IMR-90 (cell line): ENCODE measurements at regions not wholly inside any gene's neighbourhood (a gene's known extent, or its start where the extent isn't known, plus 50 kb on each side); places are given as distances from the start of the nearest gene placed in this dataset.

ENCODE experiments used
- ATAC-seq: fragments of 200-7000 bp; cut with Tn5 transposase; 2 replicates; pipeline ENCODE4 v1.9.1; 2020; ENCODE audit warnings: low read depth, mild to moderate bottlenecking, moderate library complexity
- BruUV-seq: library from RNA; stranded (reverse); fragments of 400-500 nt; replicated peaks from 2 replicates; lab custom pipeline; 2021; lab: Mats Ljungman, UMichigan
- CTCF ChIA-PET: fragments of 300-600 bp; formaldehyde crosslinking; extraction: SDS; loops from one replicate; lab custom pipeline; 2021; ENCODE audit warnings: antibody characterized with exemption; lab: Yijun Ruan, JAX
- POLR2A ChIA-PET: fragments of 300-600 bp; sonication (Branson Sonifier 250); formaldehyde crosslinking; loops from one replicate; lab custom pipeline; 2022; ENCODE audit warnings: antibody characterized with exemption; ENCODE audit not compliant: unreplicated experiment; lab: Charles Lee
- DNase-seq: peaks from one replicate; pipeline ENCODE4 v3.0.0; 2013
- H2AFZ ChIP-seq: replicated peaks from 2 replicates; pipeline ENCODE3; 2013; ENCODE audit warnings: low read length, mild to moderate bottlenecking; ENCODE audit not compliant: poor library complexity
- H2AK5ac ChIP-seq: 2 replicates; pipeline ENCODE4 v1.6.1; 2013; ENCODE audit warnings: low read depth, low read length, inconsistent platforms
- H2AK9ac ChIP-seq: replicated peaks from 2 replicates; pipeline ENCODE3; 2013; ENCODE audit warnings: mild to moderate bottlenecking, low read depth, low read length, moderate library complexity; ENCODE audit not compliant: poor library complexity
- H2BK120ac ChIP-seq: 2 replicates; pipeline ENCODE4 v1.6.1; 2013; ENCODE audit warnings: low read depth, low read length, inconsistent platforms
- H2BK15ac ChIP-seq: 3 replicates; pipeline ENCODE4 v1.6.1; 2013; ENCODE audit warnings: low read depth, low read length, inconsistent platforms
- H2BK20ac ChIP-seq: 2 replicates; pipeline ENCODE4 v1.6.1; 2013; ENCODE audit warnings: low read depth, mild to moderate bottlenecking, inconsistent platforms, low read length, moderate library complexity
- H2BK5ac ChIP-seq: 2 replicates; pipeline ENCODE4 v1.6.1; 2013; ENCODE audit warnings: mild to moderate bottlenecking, low read depth, low read length, inconsistent platforms; ENCODE audit not compliant: poor library complexity, severe bottlenecking
- H3K14ac ChIP-seq: replicated peaks from 2 replicates; pipeline ENCODE4 v1.6.1; 2013; ENCODE audit warnings: low read depth, low read length, inconsistent platforms
- H3K18ac ChIP-seq: 2 replicates; pipeline ENCODE4 v1.6.1; 2013; ENCODE audit warnings: low read depth, low read length, control low read depth
- H3K23ac ChIP-seq: 2 replicates; pipeline ENCODE4 v1.6.1; 2013; ENCODE audit warnings: low read depth, low read length, inconsistent platforms
- H3K27ac ChIP-seq: 2 replicates; pipeline ENCODE4 v1.5.1; 2013; ENCODE audit warnings: mild to moderate bottlenecking, control low read depth, low read length; ENCODE audit not compliant: insufficient read depth
- H3K27me3 ChIP-seq: 2 replicates; pipeline ENCODE4 v1.6.1; 2013; ENCODE audit warnings: low read length; ENCODE audit not compliant: control insufficient read depth, insufficient read depth
- H3K36me3 ChIP-seq: 2 replicates; pipeline ENCODE4 v1.6.1; 2013; ENCODE audit warnings: low read length, mixed read lengths; ENCODE audit not compliant: control insufficient read depth, insufficient read depth
- H3K4ac ChIP-seq: 2 replicates; pipeline ENCODE4 v1.6.1; 2013; ENCODE audit warnings: low read depth, low read length, inconsistent platforms
- H3K4me1 ChIP-seq: 2 replicates; pipeline ENCODE4 v1.6.1; 2013; ENCODE audit warnings: low read length, mixed read lengths; ENCODE audit not compliant: control insufficient read depth, insufficient read depth
- H3K4me2 ChIP-seq: 2 replicates; pipeline ENCODE4 v1.6.1; 2013; ENCODE audit warnings: low read depth, mild to moderate bottlenecking, control low read depth, low read length, moderate library complexity
- H3K4me3 ChIP-seq: 2 replicates; pipeline ENCODE4 v1.5.1; 2013; ENCODE audit warnings: low read depth, mild to moderate bottlenecking, control low read depth, low read length, moderate library complexity; ENCODE audit not compliant: insufficient read depth
- H3K56ac ChIP-seq: 2 replicates; pipeline ENCODE4 v1.6.1; 2013; ENCODE audit warnings: low read length, inconsistent platforms; ENCODE audit not compliant: insufficient read depth; ENCODE audit errors: extremely low read depth
- H3K79me1 ChIP-seq, 2 experiments: 2 replicates each; pipeline ENCODE4 v1.6.1; 2013; ENCODE audit warnings: low read length in 2 of 2, inconsistent platforms in 1 of 2, low read depth in 1 of 2
- H3K9ac ChIP-seq: 2 replicates; pipeline ENCODE4 v1.6.1; 2013; ENCODE audit warnings: low read depth, low read length, control low read depth
- H3K9me1 ChIP-seq: 2 replicates; pipeline ENCODE4 v1.6.1; 2013; ENCODE audit warnings: low read length, inconsistent platforms; ENCODE audit not compliant: insufficient read depth
- H3K9me3 ChIP-seq: 2 replicates; pipeline ENCODE4 v1.6.1; 2013; ENCODE audit warnings: low read length; ENCODE audit not compliant: control insufficient read depth, insufficient read depth
- H4K20me1 ChIP-seq: 2 replicates; pipeline ENCODE4 v1.6.1; 2013; ENCODE audit warnings: low read length, inconsistent platforms; ENCODE audit not compliant: insufficient read depth
- H4K5ac ChIP-seq: 2 replicates; pipeline ENCODE4 v1.6.1; 2013; ENCODE audit warnings: mild to moderate bottlenecking, low read depth, low read length, control low read depth
- H4K8ac ChIP-seq, 2 experiments: 2 replicates each; pipeline ENCODE4 v1.6.1; 2013; ENCODE audit warnings: low read depth in 2 of 2, low read length in 2 of 2, control low read depth in 1 of 2, inconsistent platforms in 1 of 2
- H4K91ac ChIP-seq: 2 replicates; pipeline ENCODE4 v1.6.1; 2013; ENCODE audit warnings: low read depth, low read length, inconsistent platforms; ENCODE audit not compliant: insufficient read depth
- BHLHE40 ChIP-seq: fragments of 150-350 bp; IDR thresholded peaks from 2 replicates; pipeline ENCODE4 v1.6.1; 2016; ENCODE audit warnings: mild to moderate bottlenecking, low read depth, low read length
- MXI1 ChIP-seq: IDR thresholded peaks from 2 replicates; pipeline ENCODE4 v1.6.1; 2012; ENCODE audit warnings: low read depth, mild to moderate bottlenecking, low read length, moderate library complexity, borderline replicate concordance
- RAD21 ChIP-seq: IDR thresholded peaks from 2 replicates; pipeline ENCODE4 v1.6.1; 2012; ENCODE audit warnings: low read length, improper control_type of control experiment
- SMC3 ChIP-seq: fragments of 150-350 bp; IDR thresholded peaks from 2 replicates; pipeline ENCODE4 v1.6.1; 2016; ENCODE audit warnings: low read depth, mild to moderate bottlenecking, antibody characterized with exemption, low read length, moderate library complexity
- WGBS, 2 experiments: methylation state at CpG; one replicate each; pipeline versions ENCODE4 v1.1.5 to v1.1.7; 2013; ENCODE audit warnings: missing lambda C conversion rate in 2 of 2; ENCODE audit not compliant: insufficient read length in 1 of 2; ENCODE audit errors: extremely low coverage in 2 of 2; 5-methylcytosine and 5-hydroxymethylcytosine counted together
- dilution Hi-C: fragments of 300-500 bp; cut with HindIII; formaldehyde crosslinking; loops from one replicate; pipeline ENCODE4 v1.14.3; 2018; ENCODE audit warnings: low sequenced_read_pairs; ENCODE audit not compliant: unreplicated experiment
- in situ Hi-C: fragments of 300-500 bp; cut with MboI; formaldehyde crosslinking; loops from 3 replicates; pipeline ENCODE4 v1.14.3; 2019; ENCODE audit warnings: low sequenced_read_pairs, inconsistent platforms, mixed read lengths
- intact Hi-C: fragments of 100-400 bp; cut with micrococcal nuclease; formaldehyde crosslinking; loops from 2 replicates; pipeline ENCODE4 v1.10.0; 2022

- WGBS, 2 experiments, result no CpG with 5 or more reads among the region's 13 CpGs
- intact Hi-C loops (loop anchor here (2.0 kb wide), 1 partner anchor 101 kb away; no protein-coding TSS in a partner anchor), in situ Hi-C loops (no loop called here), dilution Hi-C loops (no loop called here)
- H2BK5ac ChIP-seq, result no peak overlapping the region
- H2AK9ac ChIP-seq, result no peak overlapping the region
- TF ChIP-seq RAD21 (no peak), MXI1 (no peak), BHLHE40 (no peak), SMC3 (no peak)
- H4K20me1 ChIP-seq, result no peaks in the 10 kb centered on the region
- no peak overlapping the region for H2BK15ac ChIP-seq
- H3K79me1 ChIP-seq, result no peaks in the 10 kb centered on the region
- no peak overlapping the region for H3K9ac ChIP-seq
- no peak overlapping the region for H4K91ac ChIP-seq
- H3K9me1 ChIP-seq, result peaks cover 3% of the 10 kb centered on the region; the same call in 1 of the 2 replicates
- ChIA-PET POLR2A (no interaction called here), CTCF (no interaction called here)
- H3K23ac ChIP-seq, result no peak overlapping the region
- no peak overlapping the region for H2AFZ ChIP-seq
- H4K8ac ChIP-seq, result no peak overlapping the region
- no peak overlapping the region for H2BK20ac ChIP-seq
- H3K4me1 ChIP-seq, result no peaks in the 10 kb centered on the region; the same call in 1 of the 2 replicates
- no peak overlapping the region for H2BK120ac ChIP-seq
- H3K4me2 ChIP-seq, result no peak overlapping the region
- peaks cover 8% of the 10 kb centered on the region for H3K27me3 ChIP-seq
- DNase-seq (no peak), ATAC-seq (no peak)
- H3K36me3 ChIP-seq, result no peaks in the 10 kb centered on the region
- H3K56ac ChIP-seq, result no peak overlapping the region
- no peak overlapping the region for H3K4me3 ChIP-seq
- no peak overlapping the region for H2AK5ac ChIP-seq
- no peak overlapping the region for H3K18ac ChIP-seq
- H3K14ac ChIP-seq, result no peak overlapping the region
- BruUV-seq, result no TSS peak
- no peaks in the 10 kb centered on the region for H3K9me3 ChIP-seq
- no peak overlapping the region for H4K5ac ChIP-seq
- no peak overlapping the region for H3K4ac ChIP-seq
- no peak overlapping the region for H3K27ac ChIP-seq
Measured at GRCh38 chr2:176555781-176556180, 286.5 kb downstream of the MTX2 start.
